Gastroesophageal sphincter (tissue), 4 donors: ENCODE measurements at regions not wholly inside any gene's neighbourhood (a gene's known extent, or its start where the extent isn't known, plus 50 kb on each side); places are given as distances from the start of the nearest gene placed in this dataset.

Source experiments
- ATAC-seq: fragments of 150-250 bp; one replicate; pipeline ENCODE4 v1.9.1; 2016; ENCODE audit warnings: mild to moderate bottlenecking, moderate library complexity
- H3K27ac ChIP-seq, 4 donors: fragments of 200-600 bp; sonication (generic) in 3 of 4; 1 replicate in 3 of 4; 2 replicates in 1 of 4; pipeline ENCODE4 v1.5.1; 2016 to 2019
- H3K27me3 ChIP-seq: fragments of 200-600 bp; sonication (generic); one replicate; pipeline ENCODE4 v1.5.1; 2019
- H3K36me3 ChIP-seq, 2 donors: fragments of 200-600 bp; sonication (generic); one replicate each; pipeline ENCODE4 v1.5.1; 2019; ENCODE audit warnings: control low read depth in 1 of 2
- H3K4me1 ChIP-seq, 3 donors: fragments of 200-600 bp; sonication (generic); 1 replicate in 2 of 3; 2 replicates in 1 of 3; pipeline ENCODE4 v1.5.1; 2016 to 2019; ENCODE audit warnings: control low read depth in 2 of 3
- H3K4me3 ChIP-seq, 2 donors: fragments of 200-600 bp; sonication (generic); one replicate each; pipeline ENCODE4 v1.5.1; 2019; ENCODE audit warnings: mild to moderate bottlenecking in 1 of 2, moderate library complexity in 1 of 2
- H3K9me3 ChIP-seq, 3 donors: fragments of 200-600 bp; sonication (generic); one replicate each; pipeline ENCODE4 v1.5.1; 2017 to 2019; ENCODE audit warnings: control low read depth in 2 of 3
- EP300 ChIP-seq: sonication (generic); formaldehyde crosslinking; IDR thresholded peaks from one replicate; pipeline ENCODE4 v1.6.1; 2017; ENCODE audit warnings: antibody characterized with exemption, mild to moderate bottlenecking
- POLR2A ChIP-seq, 2 donors: fragments of 450-650 bp; IDR thresholded peaks; one replicate each; pipeline ENCODE4 v1.6.1; 2017; ENCODE audit warnings: antibody characterized with exemption in 2 of 2, mild to moderate bottlenecking in 2 of 2, moderate library complexity in 1 of 2
- POLR2AphosphoS5 ChIP-seq: sonication (generic); formaldehyde crosslinking; IDR thresholded peaks from one replicate; pipeline ENCODE4 v1.6.1; 2017; ENCODE audit warnings: antibody characterized with exemption
- TF ChIP-seq, protein P1 (sequence below), 4 experiments: fragments of 200-600 bp in 2 of 4; fragments of 450-650 bp in 2 of 4; sonication (generic) in 1 of 4; IDR thresholded peaks; one replicate each; pipeline ENCODE4 v1.5.1; 2017 to 2019; ENCODE audit warnings: antibody characterized with exemption in 4 of 4, mild to moderate bottlenecking in 2 of 4, moderate library complexity in 2 of 4

- Histone ChIP-seq H3K9me3 (peaks cover 0 to 11% (median 0%) of the 10 kb centered on the region in 3 donors), H3K27me3 (no peaks in the 10 kb centered on the region), H3K36me3 (no peaks in the 10 kb centered on the region), H3K27ac (no peak overlapping the region), H3K4me3 (no peak overlapping the region), H3K4me1 (no peaks in the 10 kb centered on the region)
- ATAC-seq: no peak
- TF ChIP-seq POLR2AphosphoS5 (no peak), EP300 (no peak), POLR2A (IDR thresholded peaks at IDR 0.05) (no peak)
- TF ChIP-seq, protein P1, sequence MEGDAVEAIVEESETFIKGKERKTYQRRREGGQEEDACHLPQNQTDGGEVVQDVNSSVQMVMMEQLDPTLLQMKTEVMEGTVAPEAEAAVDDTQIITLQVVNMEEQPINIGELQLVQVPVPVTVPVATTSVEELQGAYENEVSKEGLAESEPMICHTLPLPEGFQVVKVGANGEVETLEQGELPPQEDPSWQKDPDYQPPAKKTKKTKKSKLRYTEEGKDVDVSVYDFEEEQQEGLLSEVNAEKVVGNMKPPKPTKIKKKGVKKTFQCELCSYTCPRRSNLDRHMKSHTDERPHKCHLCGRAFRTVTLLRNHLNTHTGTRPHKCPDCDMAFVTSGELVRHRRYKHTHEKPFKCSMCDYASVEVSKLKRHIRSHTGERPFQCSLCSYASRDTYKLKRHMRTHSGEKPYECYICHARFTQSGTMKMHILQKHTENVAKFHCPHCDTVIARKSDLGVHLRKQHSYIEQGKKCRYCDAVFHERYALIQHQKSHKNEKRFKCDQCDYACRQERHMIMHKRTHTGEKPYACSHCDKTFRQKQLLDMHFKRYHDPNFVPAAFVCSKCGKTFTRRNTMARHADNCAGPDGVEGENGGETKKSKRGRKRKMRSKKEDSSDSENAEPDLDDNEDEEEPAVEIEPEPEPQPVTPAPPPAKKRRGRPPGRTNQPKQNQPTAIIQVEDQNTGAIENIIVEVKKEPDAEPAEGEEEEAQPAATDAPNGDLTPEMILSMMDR (IDR thresholded peaks at IDR 0.05): no peak
These were observed 52.1 kb upstream of the PKIB start for GRCh38 chr6:122558080-122558479.
